ENCODE measurements at regions not wholly inside any gene's neighbourhood (a gene's known extent, or its start where the extent isn't known, plus 50 kb on each side); places are given as distances from the start of the nearest gene placed in this dataset.

GRCh38 chr1:173128742-173129141 is 78.0 kb upstream of the TNFSF18 start:
- intact Hi-C loops (cut with DNase I): no loop called here
- peaks cover 0 to 18% (median 2%) of the 10 kb centered on the region in 3 donors for H3K4me1 ChIP-seq
- TF ChIP-seq CTCF (IDR thresholded peaks at IDR 0.05) (no peak), POLR2A (IDR thresholded peaks at IDR 0.05) (no peak)
- peak overlapping the region in 3 of 4 donors; percentile 44 to 63 (median 48) for H3K27ac ChIP-seq
- 18 to 53% methylated on average over 2 of the region's 2 CpGs for WGBS, 2 donors
- H3K27me3 ChIP-seq: no peaks in the 10 kb centered on the region
- DNase-seq: no peak
- H3K36me3 ChIP-seq: no peaks in the 10 kb centered on the region
- no peak overlapping the region for H3K4me3 ChIP-seq
- no peaks in the 10 kb centered on the region for H3K9me3 ChIP-seq

DNA sequence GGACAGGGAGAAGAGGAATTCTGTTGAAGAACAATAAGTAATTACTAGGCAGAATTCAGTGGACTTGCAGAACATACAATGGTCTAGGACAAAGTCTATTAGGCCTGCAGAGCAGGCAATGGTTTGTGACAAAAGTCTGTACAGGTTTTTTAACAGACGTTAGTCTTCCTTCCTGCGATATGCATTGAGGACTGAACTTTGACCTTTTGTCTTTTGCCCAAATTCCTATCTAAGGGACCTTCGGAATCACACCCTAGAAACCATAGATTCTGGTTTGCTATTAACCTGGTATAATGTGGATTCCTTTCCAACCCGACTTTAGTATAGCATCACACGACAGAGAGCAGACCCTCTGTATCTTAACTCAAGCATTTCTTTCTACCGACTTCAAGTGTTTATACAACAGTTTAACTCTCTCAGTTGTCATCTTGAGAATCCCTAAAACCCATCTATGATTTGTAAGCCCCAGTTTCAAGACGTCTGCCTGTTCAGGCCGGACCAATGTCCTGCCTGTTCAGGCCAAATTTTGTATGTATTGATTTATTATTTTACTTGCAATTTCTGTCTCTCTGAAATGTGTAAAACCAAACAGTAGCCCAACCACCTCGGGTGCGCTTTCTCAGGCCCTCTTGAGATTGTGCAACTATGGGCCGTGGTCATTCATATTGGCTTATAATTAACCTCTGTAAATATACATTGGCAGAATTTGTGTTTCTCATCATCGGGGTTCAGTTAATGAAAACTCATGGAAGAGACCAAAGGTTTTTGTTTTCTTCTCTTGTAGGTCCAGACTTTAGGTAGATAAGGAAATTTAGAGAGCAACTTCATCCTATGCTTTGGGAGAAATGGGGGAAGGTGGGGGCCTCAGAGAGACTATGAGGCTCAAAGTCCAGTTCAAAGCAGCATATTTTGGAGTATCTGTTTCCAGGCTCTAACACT is 76.9 kb upstream of the TNFSF18 start:
- Histone ChIP-seq H3K36me3 (no peaks in the 10 kb centered on the region), H3K27ac (no peak overlapping the region), H3K27me3 (no peaks in the 10 kb centered on the region), H3K9me3 (no peaks in the 10 kb centered on the region), H3K4me3 (no peak overlapping the region), H3K4me1 (peaks cover 5 to 26% (median 9%) of the 10 kb centered on the region in 3 donors)
- intact Hi-C loops (cut with DNase I): no loop called here
- DNase-seq: no peak
- no peak for TF ChIP-seq CTCF (IDR thresholded peaks at IDR 0.05)
- no peak for TF ChIP-seq POLR2A (IDR thresholded peaks at IDR 0.05)
- whole genome bisulfite sequencing, 2 donors: 90% methylated on average over 11 to 12 of the region's 12 CpGs

DNA sequence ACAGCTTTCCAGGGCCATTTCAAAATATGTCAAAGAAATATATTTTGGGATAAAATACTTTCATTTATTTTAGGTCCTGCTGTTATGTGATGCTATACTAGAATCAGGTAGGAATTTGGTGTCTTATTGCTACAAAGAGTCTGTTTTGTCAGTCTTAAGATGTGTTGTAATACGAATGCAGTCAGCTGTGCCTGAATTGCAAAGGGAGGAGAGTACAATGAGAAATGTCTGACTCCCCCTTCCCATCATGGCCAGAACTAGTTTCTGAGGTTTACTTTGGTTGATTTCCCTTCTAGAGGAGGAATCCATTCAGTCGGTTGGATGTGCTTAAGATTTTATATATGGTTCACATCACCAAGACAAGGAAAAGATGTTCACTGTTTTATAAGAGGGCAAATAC is 75.7 kb upstream of the TNFSF18 start:
- Histone ChIP-seq H3K27me3 (no peaks in the 10 kb centered on the region), H3K4me1 (peaks cover 5 to 38% (median 16%) of the 10 kb centered on the region in 3 donors), H3K27ac (no peak overlapping the region), H3K36me3 (no peaks in the 10 kb centered on the region), H3K9me3 (no peaks in the 10 kb centered on the region), H3K4me3 (no peak overlapping the region)
- no peak for DNase-seq
- no peak for TF ChIP-seq POLR2A (IDR thresholded peaks at IDR 0.05)
- TF ChIP-seq CTCF (IDR thresholded peaks at IDR 0.05): no peak
- intact Hi-C loops (cut with DNase I): no loop called here
- 73% methylated on average over 2 of the region's 2 CpGs for WGBS, 2 donors

DNA sequence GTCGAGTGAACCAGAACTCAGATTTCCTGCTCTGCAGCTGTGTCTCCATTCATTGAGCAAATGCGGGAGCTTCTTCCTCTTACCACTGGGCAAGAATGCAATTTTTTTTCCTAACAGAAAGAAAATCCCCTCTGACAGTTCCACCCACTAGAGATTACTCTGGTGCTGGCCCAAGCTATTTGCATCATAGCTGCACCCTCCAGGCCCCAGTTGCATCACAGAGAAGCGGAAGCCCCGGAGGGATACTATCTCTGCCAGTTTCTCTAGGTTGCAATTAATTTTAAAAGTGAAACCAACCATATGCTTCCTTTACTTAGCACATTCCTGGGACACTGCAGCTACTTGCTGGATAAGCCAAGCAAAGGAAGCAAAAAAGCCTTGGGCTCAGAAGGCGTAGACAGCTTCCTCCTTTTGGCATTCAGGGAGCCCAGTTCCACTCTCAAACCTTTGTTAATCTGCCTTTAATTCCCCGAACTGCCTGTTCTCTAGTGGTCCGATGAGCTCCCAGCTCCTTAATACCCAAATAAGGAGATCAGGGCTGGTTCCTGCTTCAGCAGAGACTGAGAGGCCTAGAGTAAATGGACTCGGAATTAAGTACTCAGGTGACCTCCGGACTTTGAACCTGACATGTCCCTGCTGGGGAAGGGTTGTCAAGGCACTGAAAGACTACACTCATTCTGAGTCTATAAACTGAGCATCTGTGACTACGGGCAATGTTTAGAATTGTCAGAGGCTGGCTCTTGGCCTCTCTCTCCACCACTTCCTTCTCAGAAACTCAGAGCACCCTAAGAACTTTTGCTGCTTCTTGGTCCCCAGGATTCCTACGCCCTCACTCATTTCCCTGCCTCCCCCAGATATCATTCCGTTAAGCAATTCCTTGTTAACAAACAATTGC is 72.5 kb upstream of the TNFSF18 start:
- Histone ChIP-seq H3K27me3 (no peaks in the 10 kb centered on the region), H3K36me3 (no peaks in the 10 kb centered on the region), H3K4me1 (peaks cover 5 to 26% (median 16%) of the 10 kb centered on the region in 3 donors), H3K27ac (peak overlapping the region; percentile 83 to 93 (median 86)), H3K9me3 (no peaks in the 10 kb centered on the region), H3K4me3 (peak overlapping the region; percentile 5 to 55 (median 24))
- intact Hi-C loops (cut with DNase I): no loop called here
- peak in 1 of 6 experiments; percentile 19 for TF ChIP-seq CTCF (IDR thresholded peaks at IDR 0.05)
- TF ChIP-seq POLR2A (IDR thresholded peaks at IDR 0.05): no peak
- 14% methylated on average over 10 to 11 of the region's 12 CpGs for WGBS, 2 donors
- DNase-seq: peak; percentile 19

Data from esophagus squamous epithelium (tissue), 5 donors.